ENCODE measurements at regions not wholly inside any gene's neighbourhood (a gene's known extent, or its start where the extent isn't known, plus 50 kb on each side); places are given as distances from the start of the nearest gene placed in this dataset.
"Not testable (repeated sequence)": the region's sequence is repeated elsewhere in the genome, so short reads cannot be mapped to it uniquely, and the experiment has no call there.

- not testable (repeated sequence) for DNase-seq
These were observed 125.3 kb downstream of the GOLGA6L4 start for GRCh38 chr15:84360902-84361301.

- DNase-seq = not testable (repeated sequence)
These were observed 148.8 kb downstream of the GOLGA6L4 start for GRCh38 chr15:84384421-84384820.

- no peak for DNase-seq
These were observed 151.5 kb downstream of the GOLGA6L4 start for GRCh38 chr15:84387086-84387485.

GRCh38 chr15:84388201-84388600 lies 152.6 kb downstream of the GOLGA6L4 start:
- DNase-seq = not testable (repeated sequence)

GRCh38 chr15:84388638-84389037 lies 153.1 kb downstream of the GOLGA6L4 start:
- DNase-seq = not testable (repeated sequence)

DNA sequence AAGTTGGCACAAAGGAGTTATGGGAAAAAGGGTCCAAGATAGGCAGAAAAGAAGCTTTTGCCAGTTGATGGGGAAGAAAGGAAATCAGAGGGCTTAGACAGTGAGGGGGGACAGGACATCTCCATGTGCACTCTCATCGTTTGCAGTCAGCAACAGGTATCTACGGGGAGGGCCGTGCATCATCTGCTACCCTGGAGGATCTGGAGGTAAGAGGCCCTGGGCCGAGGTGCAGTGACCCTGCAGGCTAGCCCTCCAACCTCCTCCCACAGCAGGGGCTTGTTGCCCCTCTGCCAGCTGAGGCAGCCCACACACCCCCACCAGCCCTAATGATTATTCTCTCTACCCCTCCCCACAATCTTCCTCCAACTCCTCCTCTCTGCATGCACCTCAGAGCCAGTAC lies 154.8 kb downstream of the GOLGA6L4 start:
- DNase-seq = not testable (repeated sequence)

GRCh38 chr15:84391191-84391590 lies 155.6 kb downstream of the GOLGA6L4 start:
- DNase-seq = no peak

DNA sequence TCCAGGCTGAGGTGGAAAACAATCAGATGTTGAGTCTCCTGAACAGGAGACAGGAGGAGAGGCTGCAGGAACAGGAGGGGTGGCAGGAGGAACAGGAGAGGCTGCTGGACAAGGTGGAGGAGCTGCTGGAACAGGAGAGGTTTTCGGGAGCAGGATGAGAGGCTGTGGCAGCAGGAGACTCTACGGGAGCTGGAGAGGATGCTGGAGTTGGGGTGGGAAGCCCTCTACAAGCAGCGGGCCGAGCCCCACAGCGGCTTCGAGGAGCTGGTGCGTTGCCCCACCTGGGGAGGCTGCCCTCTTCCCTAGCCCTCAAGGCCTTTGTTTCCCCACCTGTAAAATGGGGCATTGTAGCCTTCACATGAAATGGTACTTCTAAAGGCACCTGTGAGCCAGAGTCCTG lies 156.4 kb downstream of the GOLGA6L4 start:
- DNase-seq = not testable (repeated sequence)

DNA sequence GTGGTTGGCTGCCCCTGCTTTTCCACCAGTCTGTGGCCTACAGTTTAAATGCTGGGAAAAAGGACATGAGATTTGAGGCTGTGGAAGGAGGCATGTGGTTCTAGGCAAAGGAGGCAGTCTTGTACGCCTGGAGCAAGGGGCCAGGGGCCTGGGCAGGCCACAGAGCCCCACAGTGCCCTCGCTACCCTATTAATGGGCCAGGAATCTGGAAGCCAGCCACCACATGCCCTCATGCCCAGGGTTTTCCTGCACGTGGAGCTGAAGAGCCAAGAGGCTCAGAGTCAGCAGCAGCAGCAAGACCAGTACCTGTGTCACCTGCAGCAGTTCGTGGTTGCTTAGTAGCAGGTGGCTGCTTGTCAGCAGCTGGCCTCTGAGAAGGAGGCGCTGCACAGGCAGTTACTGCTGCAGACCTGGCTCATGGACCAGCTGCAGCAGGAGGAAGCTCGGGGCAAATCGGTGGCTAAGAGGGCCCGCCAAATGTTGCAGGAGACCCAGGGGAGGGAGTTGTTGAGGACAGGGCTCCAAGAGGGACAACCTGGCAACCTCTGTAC lies 157.9 kb downstream of the GOLGA6L4 start:
- not testable (repeated sequence) for DNase-seq

DNA sequence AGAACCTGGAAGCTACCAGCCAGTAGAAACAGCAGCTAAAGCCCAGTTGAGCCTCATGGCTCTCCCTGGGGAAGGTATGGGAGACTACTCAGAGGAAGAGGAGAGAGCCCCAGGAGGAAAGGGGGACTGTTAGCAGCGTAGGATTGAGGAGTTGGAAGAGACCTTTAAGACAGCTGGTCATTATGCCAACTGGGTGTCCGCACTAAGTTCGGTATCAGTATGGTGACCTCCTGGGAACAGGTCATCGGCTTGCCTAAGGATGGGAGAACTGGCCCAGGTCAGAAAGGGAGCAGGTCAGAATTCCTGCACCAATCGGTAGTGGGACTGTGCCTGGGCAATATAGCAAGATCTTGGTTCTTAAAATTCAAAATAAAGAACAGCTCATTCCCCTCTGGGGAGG lies 158.4 kb downstream of the GOLGA6L4 start:
- not testable (repeated sequence) for DNase-seq

DNA sequence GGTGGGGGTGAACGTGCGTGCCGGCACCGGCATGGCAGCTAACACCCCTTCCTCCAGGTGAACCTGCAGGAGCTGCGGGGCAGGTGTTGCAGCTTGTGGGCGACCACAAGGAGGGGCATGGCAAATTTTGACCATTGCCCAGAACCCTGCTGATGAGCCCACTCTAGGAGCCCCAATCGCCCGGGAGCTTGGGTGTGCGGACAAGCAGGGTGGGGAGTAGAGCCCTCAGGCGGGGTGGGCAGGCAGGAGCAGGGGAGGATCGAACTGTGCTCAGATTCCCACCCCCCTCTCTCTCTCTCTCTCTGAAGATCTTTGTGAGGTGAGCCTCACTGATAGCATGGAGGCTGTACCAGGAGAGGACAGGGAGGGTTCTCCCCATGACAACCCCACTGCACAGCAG lies 159.8 kb downstream of the GOLGA6L4 start:
- DNase-seq = not testable (repeated sequence)

DNA sequence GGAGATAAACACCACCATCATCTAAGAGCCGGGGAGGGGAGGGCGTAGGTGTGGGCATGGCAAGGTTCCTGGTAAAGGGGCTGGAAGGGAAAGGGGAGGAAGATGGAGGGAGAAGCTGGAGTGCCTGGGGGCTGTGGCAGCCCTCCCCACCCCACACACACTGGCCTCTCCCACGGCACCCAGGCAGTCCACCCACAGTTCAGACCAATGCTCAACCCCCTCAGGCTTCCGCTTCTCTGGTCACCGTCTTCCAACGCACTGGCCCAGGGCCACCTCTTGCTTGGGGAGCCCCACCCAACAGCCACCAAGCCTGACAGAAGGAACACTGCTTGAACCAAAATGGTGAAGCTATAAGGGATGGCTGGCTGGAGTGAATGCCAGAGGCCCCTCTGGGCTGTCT lies 160.3 kb downstream of the GOLGA6L4 start:
- not testable (repeated sequence) for DNase-seq

DNA sequence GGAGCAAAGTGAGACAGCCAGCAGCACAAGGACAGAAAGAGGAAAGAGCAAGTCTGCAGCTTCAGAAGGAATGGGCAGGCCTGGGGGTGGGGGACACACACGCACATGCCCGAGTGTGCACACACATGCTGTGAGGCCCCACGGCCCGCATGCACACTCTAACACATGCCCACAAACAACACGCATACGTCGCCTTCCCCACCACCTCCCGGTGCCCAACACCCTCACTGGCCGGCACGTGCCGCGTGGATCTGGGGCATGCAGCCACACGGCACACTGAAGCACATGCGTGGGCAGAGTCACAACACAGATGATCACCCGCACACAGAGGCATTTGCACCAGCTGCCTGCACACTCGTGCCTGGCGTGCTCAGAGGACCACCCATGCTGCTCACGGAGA lies 161.5 kb downstream of the GOLGA6L4 start:
- not testable (repeated sequence) for DNase-seq

DNA sequence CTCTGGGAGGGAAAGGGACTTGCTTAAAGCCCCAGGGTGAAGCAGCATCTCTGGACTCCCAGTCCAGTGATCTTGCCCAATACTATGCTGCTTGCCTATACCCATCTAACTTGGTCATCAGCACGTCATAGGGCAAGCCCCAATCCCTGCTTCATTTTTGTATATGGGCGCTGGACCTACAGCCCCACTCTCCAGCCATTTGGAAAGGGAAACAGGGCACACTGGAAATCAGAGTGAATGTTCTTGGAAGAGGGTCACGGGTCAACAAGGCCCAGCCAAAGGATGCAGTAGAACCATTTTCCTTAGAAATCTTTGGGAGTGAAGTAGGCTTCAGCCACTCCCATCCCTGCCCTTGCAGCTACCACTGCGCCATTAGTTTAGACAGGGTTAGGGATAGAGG lies 162.5 kb downstream of the GOLGA6L4 start:
- not testable (repeated sequence) for DNase-seq

- DNase-seq = no peak
These were observed 163.5 kb downstream of the GOLGA6L4 start for GRCh38 chr15:84398763-84399701.

- no peak for DNase-seq
These were observed 164.6 kb downstream of the GOLGA6L4 start for GRCh38 chr15:84400017-84400740.

- DNase-seq = no peak
These were observed 165.2 kb downstream of the GOLGA6L4 start for GRCh38 chr15:84400820-84401219.

- DNase-seq = not testable (repeated sequence)
These were observed 165.9 kb downstream of the GOLGA6L4 start for GRCh38 chr15:84401461-84401860.

- DNase-seq = not testable (repeated sequence)
These were observed 166.6 kb downstream of the GOLGA6L4 start for GRCh38 chr15:84401891-84402840.

DNA sequence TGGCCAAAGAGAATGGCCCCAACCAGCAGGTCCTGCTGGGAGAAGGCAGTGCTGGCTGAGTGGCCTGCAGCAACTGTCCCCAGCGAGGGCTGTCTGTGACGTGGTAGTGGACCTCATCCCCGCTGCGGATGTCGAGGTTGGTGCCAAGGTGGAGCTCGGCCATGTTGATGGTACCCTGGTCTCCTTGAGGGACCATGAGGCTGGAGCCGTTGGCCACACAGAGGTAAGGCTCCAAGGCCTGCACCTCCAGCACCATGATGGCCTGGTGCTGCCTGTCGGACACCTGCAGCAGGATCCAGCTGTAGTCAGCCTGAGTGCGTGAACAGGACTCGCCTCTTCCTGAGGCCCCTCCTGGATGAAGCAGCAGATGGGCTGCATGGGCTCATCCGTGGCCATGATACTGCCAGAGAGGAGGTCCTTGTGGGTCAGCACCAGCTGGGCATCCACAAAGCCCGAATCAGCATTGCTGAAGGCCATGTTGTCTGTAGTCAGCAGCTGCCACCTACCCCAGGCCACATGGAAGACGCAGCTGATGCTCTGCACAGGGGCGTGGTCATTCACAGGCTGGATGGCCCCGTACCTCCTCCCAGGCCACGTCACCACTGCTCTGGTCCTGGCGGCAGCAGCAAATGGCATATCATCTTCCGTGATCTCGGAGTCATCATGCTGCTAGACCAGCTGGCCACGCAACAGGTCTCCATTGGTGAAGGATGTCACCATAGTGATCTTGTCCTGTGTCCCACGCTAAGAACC lies 167.5 kb downstream of the GOLGA6L4 start:
- DNase-seq = no peak

- DNase-seq = not testable (repeated sequence)
These were observed 173.8 kb downstream of the GOLGA6L4 start for GRCh38 chr15:84409357-84409756.
